ENCODE measurements at regions not wholly inside any gene's neighbourhood (a gene's known extent, or its start where the extent isn't known, plus 50 kb on each side); places are given as distances from the start of the nearest gene placed in this dataset.

GRCh38 chr7:109532262-109532992 is 962.8 kb downstream of the DNAJB9 start:
- TF ChIP-seq, protein P1, sequence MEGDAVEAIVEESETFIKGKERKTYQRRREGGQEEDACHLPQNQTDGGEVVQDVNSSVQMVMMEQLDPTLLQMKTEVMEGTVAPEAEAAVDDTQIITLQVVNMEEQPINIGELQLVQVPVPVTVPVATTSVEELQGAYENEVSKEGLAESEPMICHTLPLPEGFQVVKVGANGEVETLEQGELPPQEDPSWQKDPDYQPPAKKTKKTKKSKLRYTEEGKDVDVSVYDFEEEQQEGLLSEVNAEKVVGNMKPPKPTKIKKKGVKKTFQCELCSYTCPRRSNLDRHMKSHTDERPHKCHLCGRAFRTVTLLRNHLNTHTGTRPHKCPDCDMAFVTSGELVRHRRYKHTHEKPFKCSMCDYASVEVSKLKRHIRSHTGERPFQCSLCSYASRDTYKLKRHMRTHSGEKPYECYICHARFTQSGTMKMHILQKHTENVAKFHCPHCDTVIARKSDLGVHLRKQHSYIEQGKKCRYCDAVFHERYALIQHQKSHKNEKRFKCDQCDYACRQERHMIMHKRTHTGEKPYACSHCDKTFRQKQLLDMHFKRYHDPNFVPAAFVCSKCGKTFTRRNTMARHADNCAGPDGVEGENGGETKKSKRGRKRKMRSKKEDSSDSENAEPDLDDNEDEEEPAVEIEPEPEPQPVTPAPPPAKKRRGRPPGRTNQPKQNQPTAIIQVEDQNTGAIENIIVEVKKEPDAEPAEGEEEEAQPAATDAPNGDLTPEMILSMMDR (IDR thresholded peaks at IDR 0.05): no peak
- no peak for TF ChIP-seq POLR2A (IDR thresholded peaks at IDR 0.05)
